ENCODE measurements at regions not wholly inside any gene's neighbourhood (a gene's known extent, or its start where the extent isn't known, plus 50 kb on each side); places are given as distances from the start of the nearest gene placed in this dataset.

GRCh38 chr13:44322928-44323327 is 50.7 kb upstream of the SERP2 start:
- no peak overlapping the region for H3K4me3 Mint-ChIP-seq
- no peaks in the 10 kb centered on the region for H3K36me3 Mint-ChIP-seq
- Histone ChIP-seq H3K36me3 (ENCODE audit: control insufficient read depth, insufficient read depth, low read length) (no peaks in the 10 kb centered on the region), H3K27ac (ENCODE audit: low read length) (no peak overlapping the region), H3K4me3 (ENCODE audit: low read length) (no peak overlapping the region), H3K4me1 (ENCODE audit: control insufficient read depth, insufficient read depth, low read length) (no peaks in the 10 kb centered on the region), H3K27me3 (ENCODE audit: control insufficient read depth, insufficient read depth, low read length) (no peaks in the 10 kb centered on the region), H3K9me3 (ENCODE audit: control insufficient read depth, insufficient read depth, low read length) (no peaks in the 10 kb centered on the region)
- H3K27me3 Mint-ChIP-seq (ENCODE audit: low read depth in 2 of 2) = peaks cover 5 to 19% of the 10 kb centered on the region in 2 donors
- ATAC-seq = no peak
- intact Hi-C loops (cut with micrococcal nuclease) = no loop called here
- no peak for TF ChIP-seq CTCF (IDR thresholded peaks at IDR 0.05)
- H3K9me3 Mint-ChIP-seq = no peaks in the 10 kb centered on the region
- no peaks in the 10 kb centered on the region for H3K4me1 Mint-ChIP-seq
- no peak for DNase-seq
- no peak overlapping the region for H3K27ac Mint-ChIP-seq
- 100% methylated on average over 2 of the region's 2 CpGs for WGBS (ENCODE audit: insufficient coverage)

- no peak overlapping the region for H3K27ac Mint-ChIP-seq
- no peak overlapping the region for H3K4me3 Mint-ChIP-seq
These were observed 49.9 kb upstream of the SERP2 start for GRCh38 chr13:44323754-44324153.

More at GRCh38 chr13:44323754-44324153, 49.9 kb upstream of the SERP2 start:
- Mint-ChIP-seq H3K36me3 (no peaks in the 10 kb centered on the region), H3K27me3 (ENCODE audit: low read depth in 2 of 2) (peaks cover 6 to 19% of the 10 kb centered on the region in 2 donors), H3K9me3 (no peaks in the 10 kb centered on the region), H3K4me1 (no peaks in the 10 kb centered on the region)
- TF ChIP-seq CTCF (IDR thresholded peaks at IDR 0.05) = no peak
- H3K27ac ChIP-seq (ENCODE audit: low read length) = no peak overlapping the region
- ATAC-seq (no peak), DNase-seq (no peak)
- intact Hi-C loops (cut with micrococcal nuclease) = no loop called here
- no peaks in the 10 kb centered on the region for H3K4me1 ChIP-seq (ENCODE audit: control insufficient read depth, insufficient read depth, low read length)
- 100% methylated on average over 1 of the region's 1 CpG for WGBS (ENCODE audit: insufficient coverage)
- H3K9me3 ChIP-seq (ENCODE audit: control insufficient read depth, insufficient read depth, low read length) = no peaks in the 10 kb centered on the region
- H3K36me3 ChIP-seq (ENCODE audit: control insufficient read depth, insufficient read depth, low read length) = no peaks in the 10 kb centered on the region
- H3K4me3 ChIP-seq (ENCODE audit: low read length) = no peak overlapping the region
- H3K27me3 ChIP-seq (ENCODE audit: control insufficient read depth, insufficient read depth, low read length) = no peaks in the 10 kb centered on the region
